Mesenchymal stem cell (in vitro differentiated cells and primary cell): ENCODE measurements at regions not wholly inside any gene's neighbourhood (a gene's known extent, or its start where the extent isn't known, plus 50 kb on each side); places are given as distances from the start of the nearest gene placed in this dataset.

Experiments used
- DNase-seq: peaks from one replicate; pipeline ENCODE4 v3.0.0-alpha.2; 2013
- H2AFZ ChIP-seq: one replicate; pipeline ENCODE4 v1.6.1; 2013; ENCODE audit warnings: low read depth, mild to moderate bottlenecking, control low read depth, inconsistent platforms, low read length, moderate library complexity
- H2AK5ac ChIP-seq: 2 replicates; pipeline ENCODE4 v1.6.1; 2013; ENCODE audit warnings: low read length, moderate library complexity, mild to moderate bottlenecking, inconsistent platforms; ENCODE audit not compliant: severe bottlenecking
- H2BK120ac ChIP-seq: one replicate; pipeline ENCODE4 v1.6.1; 2013; ENCODE audit warnings: low read depth, mild to moderate bottlenecking, inconsistent platforms, low read length, moderate library complexity
- H2BK12ac ChIP-seq, 2 experiments: one replicate each; pipeline ENCODE4 v1.6.1; 2013; ENCODE audit warnings: inconsistent platforms in 2 of 2, low read length in 2 of 2, mild to moderate bottlenecking in 2 of 2, moderate library complexity in 2 of 2, control low read depth in 1 of 2
- H2BK15ac ChIP-seq: one replicate; pipeline ENCODE4 v1.6.1; 2013; ENCODE audit warnings: mild to moderate bottlenecking, low read depth, inconsistent platforms; ENCODE audit not compliant: poor library complexity, severe bottlenecking
- H2BK5ac ChIP-seq: 2 replicates; pipeline ENCODE4 v1.6.1; 2013; ENCODE audit warnings: low read depth, mild to moderate bottlenecking, low read length, control low read depth, inconsistent platforms; ENCODE audit not compliant: poor library complexity, severe bottlenecking
- H3K14ac ChIP-seq, 2 experiments: one replicate each; pipeline ENCODE4 v1.6.1; 2013; ENCODE audit warnings: inconsistent platforms in 2 of 2, low read length in 2 of 2, control low read depth in 1 of 2, mild to moderate bottlenecking in 1 of 2, moderate library complexity in 1 of 2
- H3K18ac ChIP-seq, 2 experiments: one replicate each; pipeline ENCODE4 v1.6.1; 2013; ENCODE audit warnings: inconsistent platforms in 2 of 2, low read length in 2 of 2, control low read depth in 1 of 2, low read depth in 1 of 2, mild to moderate bottlenecking in 1 of 2
- H3K23ac ChIP-seq, 2 experiments: one replicate each; pipeline ENCODE4 v1.6.1; 2013; ENCODE audit warnings: inconsistent platforms in 2 of 2, low read length in 2 of 2, mild to moderate bottlenecking in 2 of 2, moderate library complexity in 2 of 2, control low read depth in 1 of 2
- H3K27ac ChIP-seq: 2 replicates; pipeline ENCODE4 v1.5.1; 2013; ENCODE audit warnings: mild to moderate bottlenecking, moderate library complexity, low read length, control low read depth, inconsistent platforms; ENCODE audit not compliant: poor library complexity, severe bottlenecking
- H3K27me3 ChIP-seq, 2 experiments: 2 replicates each; pipeline versions ENCODE4 v1.6.1 to v1.7.0; 2013; ENCODE audit warnings: low read length in 2 of 2, mild to moderate bottlenecking in 2 of 2, moderate library complexity in 2 of 2, control low read depth in 1 of 2, inconsistent platforms in 1 of 2; ENCODE audit not compliant: control insufficient read depth in 1 of 2, insufficient read depth in 1 of 2
- H3K36me3 ChIP-seq, 2 experiments: 2 replicates each; pipeline versions ENCODE4 v1.6.1 to v1.7.0; 2013; ENCODE audit warnings: low read length in 2 of 2, control low read depth in 1 of 2, inconsistent platforms in 1 of 2, low read depth in 1 of 2, mild to moderate bottlenecking in 1 of 2; ENCODE audit not compliant: insufficient read depth in 2 of 2, control insufficient read depth in 1 of 2
- H3K4ac ChIP-seq, 2 experiments: one replicate each; pipeline ENCODE4 v1.6.1; 2013; ENCODE audit warnings: inconsistent platforms in 2 of 2, low read length in 2 of 2, mild to moderate bottlenecking in 2 of 2, moderate library complexity in 2 of 2, control low read depth in 1 of 2, low read depth in 1 of 2
- H3K4me1 ChIP-seq: 2 replicates; pipeline ENCODE4 v1.6.1; 2013; ENCODE audit warnings: low read depth, low read length, control low read depth; ENCODE audit not compliant: control insufficient read depth, insufficient read depth
- H3K4me2 ChIP-seq: 2 replicates; pipeline ENCODE4 v1.6.1; 2013; ENCODE audit warnings: low read length, mild to moderate bottlenecking, inconsistent platforms; ENCODE audit not compliant: poor library complexity, severe bottlenecking
- H3K4me3 ChIP-seq, 2 experiments: 2 replicates each; pipeline versions ENCODE4 v1.5.1 to v1.7.0; 2013; ENCODE audit warnings: low read length in 2 of 2, mild to moderate bottlenecking in 2 of 2, control low read depth in 1 of 2, low read depth in 1 of 2; ENCODE audit not compliant: insufficient read depth in 1 of 2
- H3K79me1 ChIP-seq: replicated peaks from 2 replicates; pipeline ENCODE4 v1.6.1; 2013; ENCODE audit warnings: mild to moderate bottlenecking, control low read depth, low read length, inconsistent platforms; ENCODE audit not compliant: poor library complexity, severe bottlenecking
- H3K9ac ChIP-seq: 2 replicates; pipeline ENCODE4 v1.7.0; 2013; ENCODE audit warnings: mild to moderate bottlenecking, low read length, moderate library complexity
- H3K9me3 ChIP-seq: 2 replicates; pipeline ENCODE4 v1.7.0; 2013; ENCODE audit warnings: mild to moderate bottlenecking, low read length; ENCODE audit not compliant: control insufficient read depth
- H4K8ac ChIP-seq: one replicate; pipeline ENCODE4 v1.6.1; 2013; ENCODE audit warnings: inconsistent platforms, mild to moderate bottlenecking, low read length, moderate library complexity
- H4K91ac ChIP-seq: one replicate; pipeline ENCODE4 v1.6.1; 2013; ENCODE audit warnings: mild to moderate bottlenecking, low read length, inconsistent platforms
- WGBS: methylation state at CpG from one replicate; pipeline ENCODE4 v1.1.7; 2013; ENCODE audit warnings: mixed read lengths; 5-methylcytosine and 5-hydroxymethylcytosine counted together

DNA sequence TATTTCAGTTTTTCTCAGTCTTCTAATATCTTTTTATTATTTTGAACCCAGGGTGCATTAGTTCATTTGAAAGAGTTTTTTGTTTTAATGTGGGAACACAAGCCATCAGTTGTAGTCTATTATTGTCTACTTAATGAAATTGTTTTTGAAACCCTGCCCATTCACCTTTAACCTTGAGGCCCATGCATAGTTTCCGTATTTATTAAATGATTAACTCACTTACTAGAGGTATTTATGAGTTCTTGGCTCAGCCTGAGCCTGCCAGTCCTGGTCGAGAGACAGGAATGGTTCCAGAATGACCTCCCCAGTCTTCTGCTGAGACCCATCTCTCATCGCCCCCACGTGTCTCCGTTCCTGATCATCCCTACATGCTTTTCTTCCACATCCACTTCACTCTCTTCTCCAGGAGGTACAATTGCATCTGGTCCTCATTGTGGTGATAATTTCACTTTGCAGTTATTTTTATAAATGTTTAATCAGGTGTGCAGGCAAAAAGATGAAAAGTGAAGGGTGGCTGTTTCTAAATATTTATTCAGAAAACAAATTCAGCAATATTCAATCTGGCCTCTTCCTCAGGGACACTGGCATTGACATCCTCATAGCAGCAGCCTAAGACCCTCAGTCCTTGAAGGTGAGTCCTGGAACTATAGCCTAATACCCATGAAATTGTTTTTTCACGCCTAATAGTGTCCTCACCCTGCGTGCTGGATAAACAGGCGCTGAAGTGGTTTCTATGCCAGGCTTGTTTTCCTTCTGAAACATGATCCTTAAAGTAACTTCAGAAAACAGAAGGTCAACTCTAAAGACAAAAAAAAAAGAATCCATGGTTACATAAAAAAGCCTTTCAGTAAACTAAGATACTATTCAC is 112.8 kb downstream of the KDR start:
- H2BK12ac ChIP-seq: no peak overlapping the region
- no peak for DNase-seq
- no peak overlapping the region for H3K4me3 ChIP-seq
- H3K27ac ChIP-seq: peak overlapping the region; percentile 2
- no peaks in the 10 kb centered on the region for H3K36me3 ChIP-seq
- peaks cover 3% of the 10 kb centered on the region for H3K4me1 ChIP-seq
- no peak overlapping the region for H2BK5ac ChIP-seq
- H3K9me3 ChIP-seq: no peaks in the 10 kb centered on the region
- H4K91ac ChIP-seq: no peak overlapping the region
- no peak overlapping the region for H3K4ac ChIP-seq
- no peak overlapping the region for H3K9ac ChIP-seq
- H3K79me1 ChIP-seq: no peaks in the 10 kb centered on the region
- no peak overlapping the region for H3K18ac ChIP-seq
- 88% methylated on average over 5 of the region's 8 CpGs for WGBS
- no peak overlapping the region for H2BK120ac ChIP-seq
- no peak overlapping the region for H2BK15ac ChIP-seq
- H3K4me2 ChIP-seq: no peak overlapping the region
- H3K14ac ChIP-seq: no peak overlapping the region
- H2AFZ ChIP-seq: no peak overlapping the region
- peak overlapping the region; percentile 33 for H2AK5ac ChIP-seq
- H3K23ac ChIP-seq: no peak overlapping the region
- H3K27me3 ChIP-seq: no peaks in the 10 kb centered on the region
- H4K8ac ChIP-seq: no peak overlapping the region

DNA sequence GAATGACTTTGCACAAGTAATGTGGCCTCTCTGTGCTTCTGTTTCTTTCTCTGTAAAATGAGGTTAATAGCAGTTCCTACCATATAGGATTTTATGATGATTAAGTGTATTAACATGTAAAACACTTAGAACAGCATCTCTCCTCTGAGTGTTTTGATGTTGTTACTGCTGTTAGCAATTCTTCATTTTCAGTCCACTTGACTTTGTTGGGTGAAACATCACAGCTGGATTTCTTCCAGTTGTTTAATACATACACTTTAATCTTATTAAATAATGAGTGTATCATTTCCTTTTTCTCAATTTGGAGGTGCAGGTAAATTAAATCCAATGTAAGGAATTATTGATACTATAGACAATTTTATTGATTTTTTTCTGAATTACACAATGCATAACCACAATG is 113.6 kb downstream of the KDR start:
- Histone ChIP-seq H3K27ac (no peak overlapping the region), H2AFZ (no peak overlapping the region), H3K18ac (no peak overlapping the region), H3K36me3 (no peaks in the 10 kb centered on the region), H3K27me3 (peaks cover 0 to 4% of the 10 kb centered on the region in 2 experiments), H4K8ac (no peak overlapping the region), H3K4me1 (peaks cover 1% of the 10 kb centered on the region), H2BK120ac (no peak overlapping the region), H3K4me3 (no peak overlapping the region), H3K9ac (no peak overlapping the region), H2AK5ac (no peak overlapping the region), H2BK5ac (no peak overlapping the region), H3K14ac (no peak overlapping the region), H2BK12ac (no peak overlapping the region), H3K4ac (no peak overlapping the region), H3K9me3 (no peaks in the 10 kb centered on the region), H3K4me2 (no peak overlapping the region), H2BK15ac (no peak overlapping the region), H3K23ac (no peak overlapping the region), H3K79me1 (no peaks in the 10 kb centered on the region), H4K91ac (no peak overlapping the region)
- DNase-seq: no peak

DNA sequence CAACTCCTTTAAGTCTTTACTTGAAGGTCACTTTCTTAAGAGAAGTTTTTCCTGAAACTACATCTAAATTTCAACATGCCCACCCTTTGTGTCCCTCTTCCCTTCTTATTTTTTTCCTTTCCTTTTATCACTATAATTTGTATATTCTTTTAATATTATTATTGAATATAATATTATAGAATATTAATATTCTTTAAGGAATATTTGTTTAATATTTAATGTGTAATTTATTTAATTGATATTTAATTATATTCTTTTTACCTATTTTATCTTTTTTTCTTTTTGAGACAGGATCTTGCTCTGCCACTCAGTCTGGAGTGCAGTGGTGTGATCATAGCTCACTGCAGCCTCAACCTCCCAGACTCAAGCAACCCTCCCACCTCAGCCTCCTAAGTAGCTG is 114.8 kb downstream of the KDR start:
- no peak overlapping the region for H3K4me2 ChIP-seq
- H3K9ac ChIP-seq: no peak overlapping the region
- no peak overlapping the region for H3K4ac ChIP-seq
- H4K8ac ChIP-seq: no peak overlapping the region
- H4K91ac ChIP-seq: no peak overlapping the region
- no peaks in the 10 kb centered on the region for H3K79me1 ChIP-seq
- no peak overlapping the region for H3K23ac ChIP-seq
- H3K4me3 ChIP-seq: no peak overlapping the region
- no peak overlapping the region for H2BK15ac ChIP-seq
- H3K9me3 ChIP-seq: no peaks in the 10 kb centered on the region
- no peak overlapping the region for H2AK5ac ChIP-seq
- H2BK5ac ChIP-seq: no peak overlapping the region
- H3K27me3 ChIP-seq: peaks cover 0 to 13% of the 10 kb centered on the region in 2 experiments
- H2AFZ ChIP-seq: no peak overlapping the region
- no peak overlapping the region for H2BK12ac ChIP-seq
- H3K4me1 ChIP-seq: peaks cover 1% of the 10 kb centered on the region
- H3K14ac ChIP-seq: no peak overlapping the region
- DNase-seq: no peak
- H2BK120ac ChIP-seq: no peak overlapping the region
- no peak overlapping the region for H3K27ac ChIP-seq
- no peaks in the 10 kb centered on the region for H3K36me3 ChIP-seq
- no peak overlapping the region for H3K18ac ChIP-seq

DNA sequence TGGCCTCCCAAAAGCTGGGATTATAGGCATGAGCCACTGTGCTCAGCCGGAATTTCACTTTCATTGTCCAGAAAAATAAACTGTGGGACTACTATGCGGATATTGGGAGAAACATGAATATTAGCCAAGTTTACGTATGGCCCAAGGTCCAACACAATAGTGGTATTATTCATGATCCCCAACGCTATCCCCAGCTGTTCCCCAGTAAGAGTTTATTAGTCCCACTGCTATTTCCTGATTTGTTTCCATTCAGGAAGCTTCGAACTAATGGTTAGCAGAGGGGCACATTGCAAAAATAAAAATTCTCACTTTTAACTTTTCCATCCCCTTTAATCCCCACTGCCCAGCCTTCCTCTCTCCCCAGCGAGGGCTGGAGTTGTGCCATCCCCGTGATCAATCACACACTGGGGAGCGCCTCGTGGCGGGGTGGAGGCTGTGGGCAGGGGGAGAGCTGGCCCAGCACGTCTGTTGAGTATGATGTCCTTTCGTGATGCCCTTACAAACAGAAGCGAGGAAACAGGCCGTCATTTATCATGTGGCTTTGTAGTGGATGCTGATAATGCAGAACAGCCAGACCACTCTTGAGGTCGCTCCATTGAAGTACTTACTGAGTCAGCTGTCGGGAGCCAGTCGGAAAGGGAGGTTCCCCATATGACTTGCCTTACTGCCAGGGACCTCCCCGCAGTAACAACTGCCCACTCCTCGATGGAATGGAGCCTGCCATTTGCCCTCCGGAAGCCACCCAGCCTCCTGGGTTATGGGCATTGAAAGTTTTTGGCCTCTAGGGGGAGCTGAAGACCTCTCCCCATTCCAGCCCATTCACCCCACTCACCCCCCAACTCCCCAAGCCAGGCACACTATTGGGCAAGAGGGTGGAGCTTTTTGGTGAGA is 117.0 kb downstream of the KDR start:
- peak; percentile 30 for DNase-seq
- no peak overlapping the region for H4K8ac ChIP-seq
- H3K4me1 ChIP-seq: peaks cover 1% of the 10 kb centered on the region
- peaks cover 0 to 20% of the 10 kb centered on the region in 2 experiments for H3K27me3 ChIP-seq
- no peak overlapping the region for H4K91ac ChIP-seq
- no peak overlapping the region for H2AK5ac ChIP-seq
- no peak overlapping the region for H2BK12ac ChIP-seq
- H2BK15ac ChIP-seq: no peak overlapping the region
- H3K4me3 ChIP-seq: no peak overlapping the region
- H3K79me1 ChIP-seq: no peaks in the 10 kb centered on the region
- no peak overlapping the region for H3K14ac ChIP-seq
- no peak overlapping the region for H3K23ac ChIP-seq
- H3K27ac ChIP-seq: no peak overlapping the region
- H3K4me2 ChIP-seq: no peak overlapping the region
- no peak overlapping the region for H3K4ac ChIP-seq
- H2BK120ac ChIP-seq: no peak overlapping the region
- no peak overlapping the region for H3K18ac ChIP-seq
- no peak overlapping the region for H2BK5ac ChIP-seq
- H3K9ac ChIP-seq: no peak overlapping the region
- no peaks in the 10 kb centered on the region for H3K9me3 ChIP-seq
- H2AFZ ChIP-seq: no peak overlapping the region
- WGBS: 79% methylated on average over 17 of the region's 20 CpGs
- H3K36me3 ChIP-seq: no peaks in the 10 kb centered on the region
